ENCODE measurements at regions not wholly inside any gene's neighbourhood (a gene's known extent, or its start where the extent isn't known, plus 50 kb on each side); places are given as distances from the start of the nearest gene placed in this dataset.

DNA sequence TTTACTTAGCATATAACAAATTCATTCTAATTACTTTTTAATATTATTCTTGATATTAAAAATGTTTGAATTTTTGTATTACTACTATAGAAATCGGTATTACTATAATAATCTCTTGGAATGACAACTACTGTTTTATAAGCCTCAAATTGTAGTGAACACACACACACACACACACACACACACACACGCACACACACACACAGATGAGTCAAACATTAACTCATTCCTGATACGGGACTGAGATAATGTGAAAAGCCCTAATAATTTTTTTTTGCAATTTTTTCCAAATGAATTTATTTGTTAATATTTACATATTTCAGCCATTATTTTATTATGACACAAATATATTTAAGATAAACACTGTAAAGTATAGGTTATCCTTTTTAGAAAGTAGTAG, 951.2 kb upstream of the PHF14 start:
- H3F3A ChIP-seq (ENCODE audit: insufficient read depth, low read length, poor library complexity, severe bottlenecking), result no peaks in the 10 kb centered on the region
- no peak overlapping the region for H2AFZ ChIP-seq (ENCODE audit: low read depth, low read length)
- H4K20me1 ChIP-seq (ENCODE audit: insufficient read depth), result no peaks in the 10 kb centered on the region
- no peaks in the 10 kb centered on the region for H3K9me3 ChIP-seq (ENCODE audit: low read length)
- H3K9ac ChIP-seq (ENCODE audit: low read length), result no peak overlapping the region
- H3K4me2 ChIP-seq (ENCODE audit: low read length), result no peak overlapping the region
- no peak overlapping the region for H3K4me3 ChIP-seq (ENCODE audit: low read length)
- TF ChIP-seq EZH2 (IDR thresholded peaks at IDR 0.05; ENCODE audit: borderline replicate concordance, insufficient read depth, low read length, poor library complexity, severe bottlenecking), result no peak
- TF ChIP-seq MXI1 (conservative IDR thresholded peaks at IDR 0.05; ENCODE audit: poor library complexity, severe bottlenecking), result no peak
- no peak for TF ChIP-seq EP300 (conservative IDR thresholded peaks at IDR 0.05; ENCODE audit: poor library complexity, severe bottlenecking)
- no peak for TF ChIP-seq TAF1 (IDR thresholded peaks at IDR 0.05; ENCODE audit: low read depth)
- no peak for TF ChIP-seq RAD21 (conservative IDR thresholded peaks at IDR 0.05)
- no peak for TF ChIP-seq POLR2AphosphoS5 (IDR thresholded peaks at IDR 0.05)
- TF ChIP-seq, protein P1, sequence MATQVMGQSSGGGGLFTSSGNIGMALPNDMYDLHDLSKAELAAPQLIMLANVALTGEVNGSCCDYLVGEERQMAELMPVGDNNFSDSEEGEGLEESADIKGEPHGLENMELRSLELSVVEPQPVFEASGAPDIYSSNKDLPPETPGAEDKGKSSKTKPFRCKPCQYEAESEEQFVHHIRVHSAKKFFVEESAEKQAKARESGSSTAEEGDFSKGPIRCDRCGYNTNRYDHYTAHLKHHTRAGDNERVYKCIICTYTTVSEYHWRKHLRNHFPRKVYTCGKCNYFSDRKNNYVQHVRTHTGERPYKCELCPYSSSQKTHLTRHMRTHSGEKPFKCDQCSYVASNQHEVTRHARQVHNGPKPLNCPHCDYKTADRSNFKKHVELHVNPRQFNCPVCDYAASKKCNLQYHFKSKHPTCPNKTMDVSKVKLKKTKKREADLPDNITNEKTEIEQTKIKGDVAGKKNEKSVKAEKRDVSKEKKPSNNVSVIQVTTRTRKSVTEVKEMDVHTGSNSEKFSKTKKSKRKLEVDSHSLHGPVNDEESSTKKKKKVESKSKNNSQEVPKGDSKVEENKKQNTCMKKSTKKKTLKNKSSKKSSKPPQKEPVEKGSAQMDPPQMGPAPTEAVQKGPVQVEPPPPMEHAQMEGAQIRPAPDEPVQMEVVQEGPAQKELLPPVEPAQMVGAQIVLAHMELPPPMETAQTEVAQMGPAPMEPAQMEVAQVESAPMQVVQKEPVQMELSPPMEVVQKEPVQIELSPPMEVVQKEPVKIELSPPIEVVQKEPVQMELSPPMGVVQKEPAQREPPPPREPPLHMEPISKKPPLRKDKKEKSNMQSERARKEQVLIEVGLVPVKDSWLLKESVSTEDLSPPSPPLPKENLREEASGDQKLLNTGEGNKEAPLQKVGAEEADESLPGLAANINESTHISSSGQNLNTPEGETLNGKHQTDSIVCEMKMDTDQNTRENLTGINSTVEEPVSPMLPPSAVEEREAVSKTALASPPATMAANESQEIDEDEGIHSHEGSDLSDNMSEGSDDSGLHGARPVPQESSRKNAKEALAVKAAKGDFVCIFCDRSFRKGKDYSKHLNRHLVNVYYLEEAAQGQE (IDR thresholded peaks at IDR 0.05; ENCODE audit: borderline replicate concordance), result no peak
- TF ChIP-seq CTCF (IDR thresholded peaks at IDR 0.05; ENCODE audit: poor library complexity, severe bottlenecking), result no peak
- no peak for TF ChIP-seq SMC3 (conservative IDR thresholded peaks at IDR 0.05; ENCODE audit: poor library complexity)
- H3K9me2 ChIP-seq (ENCODE audit: insufficient read depth, low read length), result no peaks in the 10 kb centered on the region
- no peaks in the 10 kb centered on the region for H3K79me2 ChIP-seq (replicated peaks; ENCODE audit: insufficient read depth, low read length)
- no peaks in the 10 kb centered on the region for H3K36me3 ChIP-seq (ENCODE audit: insufficient read depth, low read length)
- H3K27me3 ChIP-seq (ENCODE audit: insufficient read depth, low read depth, low read length), result no peaks in the 10 kb centered on the region
- H3K27ac ChIP-seq (ENCODE audit: low read length), result no peak overlapping the region

DNA sequence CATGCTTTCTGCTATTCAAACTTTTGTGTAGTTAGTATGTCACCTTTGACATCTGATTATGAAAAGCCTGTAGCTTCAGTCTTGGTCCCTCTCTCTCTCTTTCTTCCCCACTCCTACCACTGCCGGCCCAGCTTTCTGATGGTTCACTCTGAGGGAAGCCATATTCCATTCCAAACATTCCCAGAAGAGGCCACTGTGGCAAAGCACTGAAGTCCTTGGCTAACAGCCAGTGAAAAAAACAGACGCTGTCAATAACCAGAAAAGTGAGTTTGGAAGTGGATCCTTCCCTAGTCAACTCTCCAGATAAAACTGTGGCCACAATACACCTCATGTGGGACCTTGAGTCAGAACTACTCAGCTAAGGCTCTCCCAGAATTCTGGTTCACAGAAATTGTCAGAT, 950.7 kb upstream of the PHF14 start:
- no peaks in the 10 kb centered on the region for H3K9me2 ChIP-seq (ENCODE audit: insufficient read depth, low read length)
- TF ChIP-seq RAD21 (conservative IDR thresholded peaks at IDR 0.05) (no peak), CTCF (IDR thresholded peaks at IDR 0.05; ENCODE audit: poor library complexity, severe bottlenecking) (no peak), EP300 (conservative IDR thresholded peaks at IDR 0.05; ENCODE audit: poor library complexity, severe bottlenecking) (no peak), SMC3 (conservative IDR thresholded peaks at IDR 0.05; ENCODE audit: poor library complexity) (no peak), EZH2 (IDR thresholded peaks at IDR 0.05; ENCODE audit: borderline replicate concordance, insufficient read depth, low read length, poor library complexity, severe bottlenecking) (no peak), TAF1 (IDR thresholded peaks at IDR 0.05; ENCODE audit: low read depth) (no peak), MXI1 (conservative IDR thresholded peaks at IDR 0.05; ENCODE audit: poor library complexity, severe bottlenecking) (no peak), POLR2AphosphoS5 (IDR thresholded peaks at IDR 0.05) (no peak)
- TF ChIP-seq, protein P1 (IDR thresholded peaks at IDR 0.05; ENCODE audit: borderline replicate concordance), result no peak
- H3K4me2 ChIP-seq (ENCODE audit: low read length), result no peak overlapping the region
- H3K9ac ChIP-seq (ENCODE audit: low read length), result no peak overlapping the region
- H3K27me3 ChIP-seq (ENCODE audit: insufficient read depth, low read depth, low read length), result no peaks in the 10 kb centered on the region
- no peaks in the 10 kb centered on the region for H3K9me3 ChIP-seq (ENCODE audit: low read length)
- no peaks in the 10 kb centered on the region for H3F3A ChIP-seq (ENCODE audit: insufficient read depth, low read length, poor library complexity, severe bottlenecking)
- no peak overlapping the region for H2AFZ ChIP-seq (ENCODE audit: low read depth, low read length)
- H3K36me3 ChIP-seq (ENCODE audit: insufficient read depth, low read length), result no peaks in the 10 kb centered on the region
- no peaks in the 10 kb centered on the region for H4K20me1 ChIP-seq (ENCODE audit: insufficient read depth)
- H3K79me2 ChIP-seq (replicated peaks; ENCODE audit: insufficient read depth, low read length), result no peaks in the 10 kb centered on the region
- no peak overlapping the region for H3K4me3 ChIP-seq (ENCODE audit: low read length)
- H3K27ac ChIP-seq (ENCODE audit: low read length), result no peak overlapping the region

All from neural cell (in vitro differentiated cells).